NCI-H345 treated with DMSO at 0.1 percent for 48 hours (cell line): ENCODE measurements at regions not wholly inside any gene's neighbourhood (a gene's known extent, or its start where the extent isn't known, plus 50 kb on each side); places are given as distances from the start of the nearest gene placed in this dataset.
"Not testable (repeated sequence)": the region's sequence is repeated elsewhere in the genome, so short reads cannot be mapped to it uniquely, and the experiment has no call there.

Experiments
- DNase-seq: peaks from one replicate; lab custom pipeline; 2025; ENCODE audit not compliant: unreplicated experiment; lab: John Stamatoyannopoulos, UW

DNA sequence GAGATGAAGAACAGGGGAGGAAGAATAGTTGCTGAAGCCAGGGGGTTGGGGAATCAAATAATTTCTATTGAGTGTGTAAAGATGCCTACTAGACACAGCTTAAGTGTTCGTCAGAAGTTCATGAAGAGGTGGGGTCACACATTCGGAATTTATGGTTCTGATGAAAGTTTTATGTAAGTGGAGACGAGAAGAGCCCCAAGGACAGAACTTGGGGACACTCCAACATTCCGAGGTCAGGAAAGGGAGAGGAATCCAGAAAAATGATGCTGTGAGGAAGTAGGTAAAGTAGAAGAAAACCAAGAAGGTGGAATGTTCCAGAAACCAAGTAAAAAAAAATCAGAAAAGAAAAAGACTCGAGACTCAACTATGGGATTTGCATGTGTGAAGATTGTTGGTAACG is 272.5 kb downstream of the SIPA1L2 start:
- no peak for DNase-seq

DNA sequence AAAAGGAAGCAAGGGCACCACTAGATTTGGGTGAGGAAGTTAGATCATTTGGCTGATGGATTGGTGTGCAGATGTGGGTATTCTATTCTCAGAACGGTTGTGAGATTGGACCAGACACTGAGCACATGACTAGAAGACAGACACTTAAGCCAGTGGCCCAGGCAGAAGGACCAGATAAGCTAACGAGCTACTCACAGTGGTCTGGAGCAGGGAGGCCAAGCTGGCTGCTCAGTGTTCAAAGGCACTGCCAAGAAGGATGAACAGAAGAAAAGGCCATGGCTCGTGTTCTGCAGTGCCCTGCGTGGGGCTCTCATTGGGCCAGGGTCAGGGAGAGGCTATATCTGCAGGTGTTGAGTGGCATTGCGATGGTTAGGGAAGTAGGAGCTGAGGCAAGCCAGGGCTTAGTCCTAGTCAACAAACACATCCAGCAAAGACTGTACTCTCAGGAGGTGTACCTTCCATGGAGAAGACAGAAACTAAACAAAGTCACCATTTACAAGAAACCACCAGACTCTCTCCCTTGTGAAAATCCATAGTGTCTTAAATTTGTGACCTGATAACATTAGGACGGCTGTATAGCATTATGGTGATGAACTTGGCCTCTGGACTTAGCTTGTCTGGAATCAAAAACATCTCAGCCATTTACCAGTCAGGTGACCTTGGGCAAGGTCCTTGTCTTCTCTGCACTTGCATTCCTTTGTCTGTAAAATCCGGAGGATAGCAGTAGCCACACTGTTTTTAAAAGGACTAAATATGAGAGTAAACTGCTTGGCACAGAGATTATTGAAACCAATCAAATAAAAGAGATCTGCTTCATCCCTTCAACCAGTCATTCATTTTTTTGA is 274.5 kb downstream of the SIPA1L2 start:
- no peak for DNase-seq

DNA sequence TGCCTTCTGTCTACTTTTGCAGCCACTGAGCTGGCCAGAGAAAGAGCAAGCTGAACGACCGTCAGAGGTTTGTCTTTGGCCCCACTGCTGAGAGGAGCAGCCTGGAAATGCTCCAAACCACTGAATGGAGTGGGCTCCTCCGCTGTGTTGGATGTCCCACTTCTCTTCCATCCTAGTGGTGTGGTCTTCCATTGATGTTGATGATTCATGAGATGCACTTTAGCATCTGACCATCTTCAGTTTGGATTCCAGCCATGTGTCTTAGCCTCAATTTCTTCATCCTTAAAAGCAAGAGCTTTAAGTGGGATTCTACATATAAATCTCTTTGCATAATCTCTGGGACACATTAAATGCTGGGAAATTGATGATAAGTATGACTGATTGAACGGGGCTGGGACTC is 276.9 kb downstream of the SIPA1L2 start:
- DNase-seq = no peak

DNA sequence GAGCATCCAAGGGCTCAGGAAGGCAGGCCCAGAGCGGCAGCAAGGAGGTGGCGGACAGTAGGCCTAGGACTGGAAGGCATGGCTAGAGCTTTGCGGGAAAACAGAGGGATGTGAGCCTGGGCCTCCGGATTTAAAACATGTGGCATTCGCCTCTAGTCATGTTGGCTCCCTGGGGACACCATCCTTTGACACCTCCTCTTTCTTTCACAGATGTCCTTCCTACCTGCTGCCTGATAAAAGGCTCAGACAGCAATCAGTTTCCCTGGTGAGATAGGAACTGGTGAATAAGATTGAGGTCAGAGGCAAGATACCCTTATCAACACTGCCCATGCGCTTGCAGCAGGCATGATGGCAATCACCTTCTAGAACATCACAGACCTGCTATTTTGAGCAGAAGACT is 277.6 kb downstream of the SIPA1L2 start:
- no peak for DNase-seq

DNA sequence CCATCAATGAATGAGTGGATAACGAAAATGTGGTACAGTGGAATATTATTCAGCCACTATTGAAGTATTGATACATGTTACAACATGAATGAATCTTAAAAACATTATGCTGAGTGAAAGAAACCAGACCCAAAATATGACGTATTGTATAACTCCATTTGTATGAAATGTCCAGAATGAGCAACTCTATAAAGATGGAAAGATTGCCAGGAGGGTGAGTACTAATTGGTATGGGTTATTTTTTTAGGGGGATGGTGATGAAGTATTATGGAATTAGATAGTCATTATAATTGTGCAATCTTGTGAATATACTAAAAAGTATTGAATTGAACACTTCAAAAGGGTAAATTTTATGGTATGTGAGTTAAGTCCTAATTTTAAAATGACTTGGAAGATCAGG is 278.6 kb downstream of the SIPA1L2 start:
- DNase-seq = no peak

GRCh38 chr1:232346844-232347243 is 283.1 kb downstream of the SIPA1L2 start:
- no peak for DNase-seq

DNA sequence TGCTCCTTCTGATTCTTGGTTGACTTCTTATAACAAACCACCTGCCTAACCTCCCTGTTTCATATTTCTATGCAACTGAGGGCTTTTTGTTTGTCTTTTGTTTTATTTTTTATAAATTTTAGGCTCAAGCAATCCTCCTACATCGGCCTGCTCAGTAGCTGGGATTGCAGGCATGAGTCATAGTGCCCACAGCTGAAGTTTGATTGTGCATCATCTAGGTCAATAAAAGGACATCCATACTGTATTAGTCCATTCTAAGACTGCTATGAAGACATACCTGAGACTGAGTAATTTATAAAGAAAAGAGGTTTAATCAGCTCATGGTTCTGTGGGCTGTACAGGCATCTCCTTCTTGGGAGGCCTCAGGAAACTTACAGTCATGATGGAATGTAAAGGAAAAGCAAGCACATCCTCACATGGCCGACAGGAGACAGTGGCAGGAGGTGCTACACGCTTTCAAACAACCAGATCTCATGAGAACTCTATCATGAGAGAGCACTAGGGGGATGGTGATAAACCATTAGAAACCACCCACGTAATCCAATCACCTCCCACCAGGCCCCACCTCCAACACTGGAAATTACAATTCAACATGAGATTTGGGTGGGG is 285.0 kb downstream of the SIPA1L2 start:
- no peak for DNase-seq

GRCh38 chr1:232344186-232344585 is 285.7 kb downstream of the SIPA1L2 start:
- DNase-seq = not testable (repeated sequence)

GRCh38 chr1:232340446-232340845 is 289.5 kb downstream of the SIPA1L2 start:
- DNase-seq = no peak

- no peak for DNase-seq
Observed at GRCh38 chr1:232339073-232339472, 290.9 kb downstream of the SIPA1L2 start.

GRCh38 chr1:232335741-232336293 is 294.1 kb downstream of the SIPA1L2 start:
- DNase-seq = no peak

DNA sequence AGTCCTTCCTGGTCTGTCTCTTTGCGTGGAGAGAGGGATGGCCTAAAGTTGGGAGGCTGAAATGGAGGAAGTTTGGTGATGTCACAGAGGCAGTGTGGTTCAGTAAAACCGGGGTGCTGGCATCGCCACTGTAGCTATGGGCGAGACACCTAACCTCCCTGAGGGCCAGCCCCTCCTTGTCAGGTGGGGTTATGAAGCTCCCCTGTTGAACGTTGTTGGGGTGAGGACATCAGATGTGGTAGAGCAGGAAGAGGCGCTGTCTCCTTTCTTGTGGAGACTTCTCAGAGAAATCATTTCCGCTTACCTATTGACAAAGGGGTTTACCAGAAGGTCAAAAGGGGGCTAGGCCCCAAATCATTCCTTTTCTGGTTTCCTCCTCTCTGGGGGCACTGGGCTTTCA is 294.7 kb downstream of the SIPA1L2 start:
- no peak for DNase-seq

GRCh38 chr1:232334811-232335210 is 295.1 kb downstream of the SIPA1L2 start:
- DNase-seq = peak; percentile 37

DNA sequence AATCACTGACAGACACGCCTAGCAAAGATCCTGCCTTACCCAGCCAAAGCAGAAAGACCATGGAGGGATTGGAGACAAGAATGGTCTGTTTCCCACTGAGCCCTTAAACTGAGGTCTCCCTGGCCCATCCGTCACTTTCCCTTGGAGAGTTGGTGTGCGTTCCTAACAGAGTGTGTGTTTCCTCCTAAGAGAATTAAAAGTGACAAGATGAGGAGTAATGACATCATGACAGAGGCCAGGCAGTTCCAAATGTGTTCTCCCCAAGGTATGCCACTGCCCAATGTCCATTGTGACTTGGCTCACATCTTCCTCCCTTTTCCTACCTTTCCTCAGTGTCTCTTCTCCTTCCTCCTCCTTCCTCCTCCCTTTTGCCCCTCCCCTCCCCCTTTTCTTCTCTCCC is 295.7 kb downstream of the SIPA1L2 start:
- DNase-seq = no peak

GRCh38 chr1:232333419-232333767 is 296.5 kb downstream of the SIPA1L2 start:
- peak; percentile 55 for DNase-seq

DNA sequence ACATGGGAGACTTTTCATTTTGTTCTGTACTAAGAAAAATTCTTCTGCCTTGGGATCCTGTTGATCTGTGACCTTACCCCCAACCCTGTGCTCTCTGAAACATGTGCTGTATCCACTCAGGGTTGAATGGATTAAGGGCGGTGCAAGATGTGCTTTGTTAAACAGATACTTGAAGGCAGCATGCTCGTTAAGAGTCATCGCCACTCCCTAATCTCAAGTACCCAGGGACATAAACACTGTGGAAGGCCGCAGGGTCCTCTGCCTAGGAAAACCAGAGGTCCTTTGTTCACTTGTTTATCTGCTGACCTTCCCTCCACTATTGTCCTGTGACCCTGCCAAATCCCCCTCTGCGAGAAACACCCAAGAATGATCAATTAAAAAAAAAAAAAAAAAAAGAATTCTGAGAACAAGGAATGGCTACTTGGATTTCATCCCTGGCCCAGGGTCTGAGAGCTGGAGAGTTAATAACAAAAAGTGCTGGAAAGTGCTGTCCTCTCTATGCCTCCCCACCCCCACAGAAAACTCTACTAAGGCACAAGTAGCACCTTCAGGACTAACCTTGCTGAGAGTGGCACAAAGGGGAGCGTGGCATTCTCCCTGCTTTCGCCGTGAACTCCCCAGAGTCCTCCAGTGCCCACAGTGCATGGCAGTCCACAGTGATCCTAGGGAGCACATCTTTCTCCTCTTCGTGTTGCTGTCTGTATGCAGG is 297.1 kb downstream of the SIPA1L2 start:
- DNase-seq = not testable (repeated sequence)

DNA sequence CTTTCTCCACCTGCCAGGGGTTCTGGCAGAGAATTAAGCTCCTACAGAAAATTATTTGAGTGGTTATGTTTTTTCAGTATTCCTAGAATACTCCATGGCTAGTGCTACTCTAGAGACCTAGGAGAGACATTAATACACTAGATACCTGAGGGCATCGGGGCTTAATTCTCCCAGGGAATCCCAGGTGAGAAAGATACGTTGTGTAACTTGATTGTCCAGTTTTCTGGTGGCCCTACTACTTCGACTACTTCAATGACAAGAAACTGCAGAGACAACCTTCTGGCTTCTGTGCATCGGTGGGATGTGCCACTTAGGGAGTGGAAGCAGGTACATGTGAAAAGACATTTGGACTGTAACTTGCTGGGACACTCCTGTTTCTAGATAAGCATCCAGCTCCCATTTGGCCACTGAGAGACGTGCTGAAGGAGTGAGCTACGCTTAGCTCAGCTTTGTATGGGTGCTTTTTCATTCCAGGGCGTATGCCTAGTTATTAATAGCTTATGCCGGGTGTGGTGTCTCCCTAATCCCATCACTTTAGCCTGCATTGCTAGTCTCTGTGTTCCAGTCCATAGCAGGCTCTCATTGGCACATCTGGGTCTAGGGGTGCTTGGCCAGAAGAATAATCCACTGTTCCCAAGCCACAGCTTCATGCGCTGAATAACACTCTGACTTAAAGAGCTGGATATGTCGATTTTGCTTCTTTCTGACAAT is 300.7 kb downstream of the SIPA1L2 start:
- DNase-seq = no peak

DNA sequence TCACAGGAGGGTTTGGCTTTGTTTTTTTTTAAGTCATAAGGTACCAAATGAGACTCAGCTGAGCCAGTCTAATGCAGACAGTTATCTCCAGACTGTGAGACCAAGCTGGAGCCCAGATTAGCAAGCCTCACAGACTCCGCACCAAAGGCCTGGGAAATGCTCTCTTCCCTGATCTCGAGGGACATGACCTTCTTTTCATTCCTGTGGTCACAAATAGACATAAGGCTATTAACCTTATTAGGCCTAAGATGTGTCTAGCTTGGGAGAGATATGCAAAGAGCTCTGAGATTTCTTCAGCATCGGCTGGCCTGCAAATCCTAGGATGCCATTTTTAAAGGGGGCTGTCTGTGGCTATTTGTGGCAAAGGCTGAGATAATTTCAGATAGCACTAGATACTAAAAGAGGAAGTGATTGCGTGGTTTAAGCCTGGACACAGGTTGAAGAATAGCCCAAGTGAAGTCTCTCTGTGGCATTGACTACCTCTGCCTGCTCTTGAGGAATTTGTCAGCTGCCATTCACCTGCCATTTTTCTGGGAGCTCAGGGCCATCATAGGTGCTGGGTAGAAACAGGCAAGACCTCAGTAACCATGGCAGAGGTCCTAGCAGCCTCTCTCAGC is 301.3 kb downstream of the SIPA1L2 start:
- no peak for DNase-seq

DNA sequence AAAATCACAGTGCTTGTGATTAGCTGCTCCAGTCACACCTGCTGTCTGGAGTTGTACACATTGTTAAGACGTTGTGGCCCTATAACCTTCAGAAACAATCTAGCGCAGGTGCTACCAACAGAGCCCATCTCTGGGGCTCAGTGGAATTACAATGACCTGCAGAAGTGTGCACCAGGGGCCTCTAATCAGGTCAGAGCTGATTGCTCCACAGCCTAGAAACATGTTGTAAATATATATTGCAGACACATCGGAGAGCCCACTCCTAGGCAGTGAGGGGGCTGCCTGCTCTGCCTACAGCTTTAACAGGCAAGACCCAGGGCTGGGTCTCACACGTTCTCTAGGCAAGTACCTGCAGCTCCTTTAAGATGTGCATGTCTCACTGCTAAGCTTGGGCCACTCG is 302.0 kb downstream of the SIPA1L2 start:
- no peak for DNase-seq

- no peak for DNase-seq
Observed at GRCh38 chr1:232327269-232327668, 302.7 kb downstream of the SIPA1L2 start.
